PC-3 (cell line): ENCODE measurements at regions not wholly inside any gene's neighbourhood (a gene's known extent, or its start where the extent isn't known, plus 50 kb on each side); places are given as distances from the start of the nearest gene placed in this dataset.

Experiments
- ATAC-seq: fragments of 200-7000 bp; cut with Tn5 transposase; 2 replicates; pipeline ENCODE4 v1.9.1; 2020; ENCODE audit warnings: mild to moderate bottlenecking, moderate library complexity
- BruUV-seq: library from RNA; stranded (reverse); fragments of 400-500 nt; replicated peaks from 2 replicates; lab custom pipeline; 2021; lab: Mats Ljungman, UMichigan
- CTCF ChIA-PET: fragments of 300-600 bp; sonication (Branson Sonifier 250); formaldehyde crosslinking; loops from one replicate; lab custom pipeline; 2022; ENCODE audit warnings: antibody characterized with exemption; lab: Charles Lee
- POLR2A ChIA-PET: fragments of 300-600 bp; sonication (Branson Sonifier 250); formaldehyde crosslinking; loops from one replicate; lab custom pipeline; 2022; ENCODE audit warnings: antibody characterized with exemption; ENCODE audit not compliant: unreplicated experiment; lab: Charles Lee
- DNase-seq: peaks from one replicate; pipeline ENCODE4 v3.0.0-alpha.2; 2015
- H2AFZ ChIP-seq: fragments of 300-600 bp; sonication (generic); 2 replicates; pipeline ENCODE4 v1.6.0; 2016; ENCODE audit warnings: antibody characterized with exemption, low read length
- H3F3A ChIP-seq: fragments of 300-600 bp; sonication (generic); one replicate; pipeline ENCODE4 v1.6.0; 2017; ENCODE audit warnings: antibody characterized with exemption, low read length, control low read depth, mild to moderate bottlenecking; ENCODE audit not compliant: unreplicated experiment
- H3K27ac ChIP-seq: fragments of 300-600 bp; sonication (generic); 2 replicates; pipeline ENCODE4 v1.5.1; 2016; ENCODE audit warnings: mild to moderate bottlenecking, low read length
- H3K27me3 ChIP-seq: fragments of 300-600 bp; sonication (generic); 2 replicates; pipeline ENCODE4 v1.6.1; 2016; ENCODE audit warnings: low read length, mixed read lengths
- H3K36me3 ChIP-seq: fragments of 300-600 bp; sonication (generic); 2 replicates; pipeline ENCODE4 v1.6.1; 2016; ENCODE audit warnings: low read depth, mixed run types, low read length, mixed read lengths
- H3K4me1 ChIP-seq: fragments of 300-600 bp; sonication (generic); 2 replicates; pipeline ENCODE4 v1.5.1; 2016; ENCODE audit warnings: low read length; ENCODE audit not compliant: insufficient read depth
- H3K4me2 ChIP-seq: fragments of 300-600 bp; sonication (generic); 2 replicates; pipeline ENCODE4 v1.6.0; 2016; ENCODE audit warnings: low read length
- H3K4me3 ChIP-seq: fragments of 300-600 bp; sonication (generic); 2 replicates; pipeline ENCODE4 v1.5.1; 2016; ENCODE audit warnings: mild to moderate bottlenecking, low read length, mixed read lengths
- H3K79me2 ChIP-seq: fragments of 300-600 bp; sonication (generic); 2 replicates; pipeline ENCODE4 v1.6.1; 2017; ENCODE audit warnings: low read length, mixed read lengths
- H3K9ac ChIP-seq: fragments of 300-600 bp; sonication (generic); 2 replicates; pipeline ENCODE4 v1.6.0; 2016; ENCODE audit warnings: mild to moderate bottlenecking, low read length
- H3K9me2 ChIP-seq: fragments of 300-600 bp; sonication (generic); replicated peaks from 2 replicates; pipeline ENCODE4 v1.6.1; 2016; ENCODE audit warnings: mixed run types, low read length, mixed read lengths
- H3K9me3 ChIP-seq: fragments of 300-600 bp; sonication (generic); 2 replicates; pipeline ENCODE4 v1.6.1; 2016; ENCODE audit warnings: low read length, mixed read lengths
- H4K20me1 ChIP-seq: fragments of 300-600 bp; sonication (generic); 2 replicates; pipeline ENCODE4 v1.6.1; 2016; ENCODE audit warnings: low read length, mixed read lengths
- EZH2 ChIP-seq: fragments of 300-600 bp; sonication (generic); IDR thresholded peaks from one replicate; pipeline ENCODE4 v1.6.1; 2017; ENCODE audit warnings: antibody characterized with exemption, mild to moderate bottlenecking, low read length; ENCODE audit not compliant: unreplicated experiment
- EZH2phosphoT487 ChIP-seq: fragments of 300-600 bp; sonication (generic); IDR thresholded peaks from 2 replicates; pipeline ENCODE4 v1.6.1; 2018; ENCODE audit warnings: mild to moderate bottlenecking, antibody characterized with exemption, low read length, borderline replicate concordance
- intact Hi-C: fragments of 100-400 bp; cut with micrococcal nuclease; formaldehyde crosslinking; loops from 2 replicates; pipeline ENCODE4 v1.9.0; 2023
- TF ChIP-seq, protein P1 (sequence below): fragments of 300-600 bp; sonication (generic); conservative IDR thresholded peaks from 2 replicates; pipeline ENCODE4 v1.5.1; 2017; ENCODE audit warnings: antibody characterized with exemption, low read depth, mild to moderate bottlenecking, low read length

DNA sequence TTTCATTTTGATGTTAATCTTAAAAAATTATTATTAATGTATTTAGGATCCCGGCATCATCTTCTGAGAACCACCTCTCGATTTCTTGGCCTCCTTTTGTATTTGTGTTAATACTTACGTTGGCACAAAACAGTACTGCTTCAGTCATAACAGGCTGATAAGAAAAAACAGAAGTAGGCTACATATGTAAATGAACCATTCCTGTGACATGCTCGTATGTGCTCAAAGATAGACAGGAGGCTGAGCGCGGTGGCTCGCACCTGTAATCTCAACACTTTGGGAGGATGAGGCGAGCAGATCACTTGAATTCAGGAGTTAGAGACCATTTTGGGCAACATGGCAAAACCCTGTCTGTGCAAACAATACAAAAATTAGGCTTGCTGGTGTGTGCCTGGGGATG lies 109.4 kb upstream of the H2AZ1 start:
- Histone ChIP-seq H3K27me3 (no peaks in the 10 kb centered on the region), H3K27ac (no peak overlapping the region), H3K4me1 (peaks cover 25% of the 10 kb centered on the region), H3K4me2 (no peak overlapping the region), H3K9me3 (no peaks in the 10 kb centered on the region), H3K79me2 (no peaks in the 10 kb centered on the region), H3K4me3 (no peak overlapping the region), H4K20me1 (no peaks in the 10 kb centered on the region), H3K9ac (no peak overlapping the region), H3K9me2 (no peaks in the 10 kb centered on the region), H3K36me3 (no peaks in the 10 kb centered on the region), H2AFZ (no peak overlapping the region), H3F3A (no peaks in the 10 kb centered on the region)
- intact Hi-C loops, result no loop called here
- BruUV-seq, result no TSS peak
- TF ChIP-seq, protein P1, sequence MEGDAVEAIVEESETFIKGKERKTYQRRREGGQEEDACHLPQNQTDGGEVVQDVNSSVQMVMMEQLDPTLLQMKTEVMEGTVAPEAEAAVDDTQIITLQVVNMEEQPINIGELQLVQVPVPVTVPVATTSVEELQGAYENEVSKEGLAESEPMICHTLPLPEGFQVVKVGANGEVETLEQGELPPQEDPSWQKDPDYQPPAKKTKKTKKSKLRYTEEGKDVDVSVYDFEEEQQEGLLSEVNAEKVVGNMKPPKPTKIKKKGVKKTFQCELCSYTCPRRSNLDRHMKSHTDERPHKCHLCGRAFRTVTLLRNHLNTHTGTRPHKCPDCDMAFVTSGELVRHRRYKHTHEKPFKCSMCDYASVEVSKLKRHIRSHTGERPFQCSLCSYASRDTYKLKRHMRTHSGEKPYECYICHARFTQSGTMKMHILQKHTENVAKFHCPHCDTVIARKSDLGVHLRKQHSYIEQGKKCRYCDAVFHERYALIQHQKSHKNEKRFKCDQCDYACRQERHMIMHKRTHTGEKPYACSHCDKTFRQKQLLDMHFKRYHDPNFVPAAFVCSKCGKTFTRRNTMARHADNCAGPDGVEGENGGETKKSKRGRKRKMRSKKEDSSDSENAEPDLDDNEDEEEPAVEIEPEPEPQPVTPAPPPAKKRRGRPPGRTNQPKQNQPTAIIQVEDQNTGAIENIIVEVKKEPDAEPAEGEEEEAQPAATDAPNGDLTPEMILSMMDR, result no peak
- TF ChIP-seq EZH2phosphoT487, result no peak
- no peak for DNase-seq
- ChIA-PET CTCF (no interaction called here), POLR2A (no interaction called here)
- no peak for ATAC-seq

DNA sequence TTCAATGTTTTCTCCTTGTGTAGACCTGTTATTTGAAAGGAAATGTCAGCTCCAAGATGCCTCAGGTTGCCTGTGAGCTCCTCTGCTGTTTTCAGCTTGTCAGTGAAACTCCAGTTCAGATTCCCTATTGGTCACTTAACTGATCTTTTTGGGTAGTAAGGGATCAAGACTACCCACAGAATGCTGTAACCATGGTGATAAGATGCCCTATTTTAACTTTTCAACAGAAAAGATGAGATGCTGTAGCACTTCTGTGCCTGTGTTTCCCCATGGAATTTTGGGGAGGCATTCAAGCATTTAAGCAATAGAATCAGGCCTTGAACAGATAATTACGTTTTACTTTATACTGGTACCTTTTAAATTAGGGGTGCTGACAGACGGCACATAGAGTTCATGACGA lies 106.6 kb upstream of the H2AZ1 start:
- Histone ChIP-seq H3K9me2 (no peaks in the 10 kb centered on the region), H3K4me3 (no peak overlapping the region), H2AFZ (no peak overlapping the region), H3K9me3 (no peaks in the 10 kb centered on the region), H3K9ac (no peak overlapping the region), H3K27me3 (no peaks in the 10 kb centered on the region), H3K36me3 (no peaks in the 10 kb centered on the region), H3K4me2 (no peak overlapping the region), H3K79me2 (no peaks in the 10 kb centered on the region), H3K27ac (no peak overlapping the region), H3K4me1 (peaks cover 4% of the 10 kb centered on the region), H3F3A (no peaks in the 10 kb centered on the region), H4K20me1 (no peaks in the 10 kb centered on the region)
- ChIA-PET CTCF (no interaction called here), POLR2A (no interaction called here)
- no peak for ATAC-seq
- no TSS peak for BruUV-seq
- no peak for DNase-seq
- intact Hi-C loops, result no loop called here
- TF ChIP-seq EZH2 (no peak), EZH2phosphoT487 (no peak)
- TF ChIP-seq, protein P1, result no peak

DNA sequence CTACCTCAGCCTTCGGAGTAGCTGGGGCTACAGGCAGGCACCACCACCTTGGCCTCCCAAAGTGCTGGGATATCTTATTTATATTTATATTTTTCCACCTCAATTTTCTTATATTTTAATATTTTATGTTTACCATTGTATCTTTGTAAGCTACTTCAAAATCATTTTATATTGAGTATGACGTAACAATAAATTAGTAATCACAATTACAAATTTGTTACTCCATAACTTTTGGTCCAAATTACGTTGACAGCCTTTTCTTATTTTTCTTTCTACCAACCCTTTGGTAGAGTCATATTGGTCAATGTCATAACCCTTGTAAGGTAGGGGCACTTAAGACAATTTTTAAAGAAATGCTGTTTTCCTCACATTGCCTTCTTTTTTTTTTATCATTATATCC lies 104.0 kb upstream of the H2AZ1 start:
- no peak for ATAC-seq

More for the DNA sequence above, 104.0 kb upstream of the H2AZ1 start:
- Histone ChIP-seq H3K36me3 (no peaks in the 10 kb centered on the region), H3K4me3 (no peak overlapping the region), H3F3A (no peaks in the 10 kb centered on the region), H3K4me2 (no peak overlapping the region), H3K9ac (no peak overlapping the region), H2AFZ (no peak overlapping the region), H3K27ac (no peak overlapping the region), H3K4me1 (peaks cover 11% of the 10 kb centered on the region; the same call in 1 of the 2 replicates), H4K20me1 (no peaks in the 10 kb centered on the region), H3K9me3 (no peaks in the 10 kb centered on the region), H3K79me2 (no peaks in the 10 kb centered on the region), H3K27me3 (no peaks in the 10 kb centered on the region), H3K9me2 (no peaks in the 10 kb centered on the region)
- ChIA-PET CTCF (no interaction called here), POLR2A (no interaction called here)
- TF ChIP-seq EZH2 (no peak), EZH2phosphoT487 (no peak)
- TF ChIP-seq, protein P1, result no peak
- DNase-seq, result no peak
- intact Hi-C loops, result no loop called here
- no TSS peak for BruUV-seq
